ENCODE measurements at regions not wholly inside any gene's neighbourhood (a gene's known extent, or its start where the extent isn't known, plus 50 kb on each side); places are given as distances from the start of the nearest gene placed in this dataset.

DNA sequence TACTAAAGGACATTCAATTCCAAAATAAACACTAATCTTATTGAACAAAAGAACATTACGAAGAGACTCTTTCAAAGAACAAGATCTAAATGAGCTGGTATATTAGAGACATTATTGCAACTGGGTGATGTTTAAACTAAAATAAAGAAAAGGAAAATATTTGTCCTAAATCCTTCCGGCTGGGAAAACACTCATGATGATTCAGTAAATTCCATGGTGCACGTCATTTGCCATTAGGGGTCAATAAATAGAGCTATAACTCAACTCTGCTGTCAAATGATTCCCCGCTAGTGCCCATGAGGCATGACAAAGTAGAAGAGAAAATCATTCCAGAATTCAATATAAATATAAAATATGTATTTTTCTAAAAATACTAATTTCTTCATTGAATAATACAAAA, 565.5 kb upstream of the TUSC1 start:
- H3K4me1 ChIP-seq: no peaks in the 10 kb centered on the region
- H3K9me3 ChIP-seq: no peaks in the 10 kb centered on the region
- no peak overlapping the region for H3K4me3 ChIP-seq
- intact Hi-C loops (cut with DNase I; ENCODE audit: low total_unique reads): no loop called here
- no peaks in the 10 kb centered on the region for H3K36me3 ChIP-seq
- no peak for TF ChIP-seq POLR2AphosphoS5 (IDR thresholded peaks at IDR 0.05)
- TF ChIP-seq POLR2A (IDR thresholded peaks at IDR 0.05): no peak
- TF ChIP-seq, protein P1, sequence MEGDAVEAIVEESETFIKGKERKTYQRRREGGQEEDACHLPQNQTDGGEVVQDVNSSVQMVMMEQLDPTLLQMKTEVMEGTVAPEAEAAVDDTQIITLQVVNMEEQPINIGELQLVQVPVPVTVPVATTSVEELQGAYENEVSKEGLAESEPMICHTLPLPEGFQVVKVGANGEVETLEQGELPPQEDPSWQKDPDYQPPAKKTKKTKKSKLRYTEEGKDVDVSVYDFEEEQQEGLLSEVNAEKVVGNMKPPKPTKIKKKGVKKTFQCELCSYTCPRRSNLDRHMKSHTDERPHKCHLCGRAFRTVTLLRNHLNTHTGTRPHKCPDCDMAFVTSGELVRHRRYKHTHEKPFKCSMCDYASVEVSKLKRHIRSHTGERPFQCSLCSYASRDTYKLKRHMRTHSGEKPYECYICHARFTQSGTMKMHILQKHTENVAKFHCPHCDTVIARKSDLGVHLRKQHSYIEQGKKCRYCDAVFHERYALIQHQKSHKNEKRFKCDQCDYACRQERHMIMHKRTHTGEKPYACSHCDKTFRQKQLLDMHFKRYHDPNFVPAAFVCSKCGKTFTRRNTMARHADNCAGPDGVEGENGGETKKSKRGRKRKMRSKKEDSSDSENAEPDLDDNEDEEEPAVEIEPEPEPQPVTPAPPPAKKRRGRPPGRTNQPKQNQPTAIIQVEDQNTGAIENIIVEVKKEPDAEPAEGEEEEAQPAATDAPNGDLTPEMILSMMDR (IDR thresholded peaks at IDR 0.05): no peak
- H3K27ac ChIP-seq: no peak overlapping the region
- no peak for DNase-seq (ENCODE audit: low spot score in 2 of 2)
- no peaks in the 10 kb centered on the region for H3K27me3 ChIP-seq

DNA sequence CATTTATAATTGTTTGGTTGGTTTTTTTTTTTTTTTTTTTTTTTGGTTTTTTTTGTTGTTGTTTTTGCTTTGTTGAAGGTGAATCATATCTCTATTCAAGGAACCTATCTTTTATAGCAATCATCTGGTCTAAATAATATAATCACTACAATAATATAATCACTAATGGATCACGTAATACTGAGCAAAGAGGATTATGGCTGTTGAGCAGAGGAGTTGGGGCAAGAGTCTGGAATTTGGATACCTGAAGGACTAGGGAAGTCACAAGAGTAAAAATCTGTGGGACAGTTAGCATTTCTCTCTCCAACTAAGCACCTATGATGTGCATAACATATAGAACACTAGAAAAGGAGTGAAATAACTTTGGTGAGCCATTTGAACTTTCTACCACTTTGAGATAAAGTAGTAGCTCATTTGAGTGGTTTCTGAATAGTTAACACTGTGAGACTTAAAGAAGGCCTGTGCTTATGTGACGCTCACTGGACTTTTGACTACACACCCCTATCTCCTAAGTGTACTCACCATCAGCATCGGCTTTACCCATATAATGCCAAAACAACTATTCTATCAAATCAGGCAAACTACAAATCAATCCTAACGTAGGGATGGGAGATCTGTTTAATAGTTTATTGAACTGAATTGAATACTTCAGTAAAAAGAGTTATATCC, 564.9 kb upstream of the TUSC1 start:
- Histone ChIP-seq H3K36me3 (no peaks in the 10 kb centered on the region), H3K27ac (no peak overlapping the region), H3K4me1 (no peaks in the 10 kb centered on the region), H3K9me3 (no peaks in the 10 kb centered on the region), H3K27me3 (no peaks in the 10 kb centered on the region), H3K4me3 (no peak overlapping the region)
- no peak for DNase-seq (ENCODE audit: low spot score in 2 of 2)
- intact Hi-C loops (cut with DNase I; ENCODE audit: low total_unique reads): no loop called here
- no peak for TF ChIP-seq POLR2A (IDR thresholded peaks at IDR 0.05)
- TF ChIP-seq, protein P1 (IDR thresholded peaks at IDR 0.05): no peak
- no peak for TF ChIP-seq POLR2AphosphoS5 (IDR thresholded peaks at IDR 0.05)

DNA sequence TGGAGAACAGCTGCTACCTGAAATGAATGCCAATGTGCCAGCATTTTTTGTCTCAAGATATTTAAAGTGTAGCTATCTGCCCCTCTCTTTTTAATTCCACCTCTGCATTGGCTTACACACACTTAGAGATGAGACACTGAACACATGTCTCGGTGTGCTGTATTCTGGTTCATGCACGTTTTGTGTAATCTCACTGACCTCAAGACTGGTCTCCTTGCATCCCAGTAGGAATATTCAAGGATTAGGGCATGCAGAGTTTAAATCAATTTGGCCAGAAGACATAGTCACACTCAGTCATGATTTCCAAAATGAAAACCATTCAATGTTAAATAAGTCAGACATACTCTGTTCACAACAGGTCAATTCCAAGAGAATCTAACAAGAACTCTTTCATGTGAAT, 561.8 kb upstream of the TUSC1 start:
- Histone ChIP-seq H3K4me1 (no peaks in the 10 kb centered on the region), H3K4me3 (no peak overlapping the region), H3K9me3 (no peaks in the 10 kb centered on the region), H3K27ac (no peak overlapping the region), H3K27me3 (no peaks in the 10 kb centered on the region), H3K36me3 (no peaks in the 10 kb centered on the region)
- no peak for DNase-seq (ENCODE audit: low spot score in 2 of 2)
- intact Hi-C loops (cut with DNase I; ENCODE audit: low total_unique reads): no loop called here
- TF ChIP-seq POLR2AphosphoS5 (IDR thresholded peaks at IDR 0.05) (no peak), POLR2A (IDR thresholded peaks at IDR 0.05) (no peak)
- TF ChIP-seq, protein P1 (IDR thresholded peaks at IDR 0.05): no peak

DNA sequence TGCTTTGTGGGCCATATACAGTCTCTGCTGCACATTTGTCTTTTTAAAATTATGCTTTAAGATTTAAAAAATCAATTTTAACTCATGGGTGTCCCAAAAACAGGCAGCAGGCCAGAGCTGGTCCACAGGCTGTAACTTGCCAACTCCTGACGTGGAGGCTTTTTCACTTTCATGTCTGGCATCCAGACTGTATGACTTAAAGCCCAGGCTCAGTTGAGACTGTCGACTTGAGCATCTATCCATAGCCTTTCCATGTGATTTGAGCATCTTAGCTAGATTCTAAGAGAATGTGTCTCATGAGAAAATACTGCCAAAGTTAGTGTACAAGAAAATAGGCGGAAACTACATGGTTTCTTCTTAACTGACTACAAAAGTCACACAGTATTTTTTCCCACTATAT, 559.0 kb upstream of the TUSC1 start:
- no peak overlapping the region for H3K4me3 ChIP-seq
- H3K36me3 ChIP-seq: no peaks in the 10 kb centered on the region
- intact Hi-C loops (cut with DNase I; ENCODE audit: low total_unique reads): no loop called here

DNA sequence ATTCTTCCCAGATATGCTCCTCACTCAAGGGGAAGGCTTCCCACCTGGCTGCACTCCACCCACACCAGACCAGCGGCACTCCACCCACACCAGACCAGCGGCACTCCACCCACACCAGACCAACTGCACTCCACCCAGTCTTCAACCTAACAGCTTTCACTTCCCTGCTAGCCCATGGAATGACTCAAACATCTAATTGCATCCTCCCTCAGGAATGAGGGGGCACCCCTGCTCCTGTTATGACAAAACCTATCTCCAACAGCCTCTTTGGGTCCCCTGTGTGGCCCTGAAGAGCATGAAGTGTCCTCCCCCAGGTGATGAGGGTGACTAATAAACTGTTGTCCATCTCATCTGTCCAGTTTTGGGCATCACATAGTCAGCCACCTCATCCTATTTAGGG, 556.6 kb upstream of the TUSC1 start:
- intact Hi-C loops (cut with DNase I; ENCODE audit: low total_unique reads): no loop called here
- no peaks in the 10 kb centered on the region for H3K27me3 ChIP-seq
- no peak overlapping the region for H3K27ac ChIP-seq
- H3K36me3 ChIP-seq: no peaks in the 10 kb centered on the region
- H3K4me1 ChIP-seq: no peaks in the 10 kb centered on the region
- no peak overlapping the region for H3K4me3 ChIP-seq
- TF ChIP-seq POLR2AphosphoS5 (IDR thresholded peaks at IDR 0.05) (no peak), POLR2A (IDR thresholded peaks at IDR 0.05) (no peak)
- TF ChIP-seq, protein P1 (IDR thresholded peaks at IDR 0.05): no peak
- H3K9me3 ChIP-seq: no peaks in the 10 kb centered on the region
- no peak for DNase-seq (ENCODE audit: low spot score in 2 of 2)

More for the DNA sequence above, 559.0 kb upstream of the TUSC1 start:
- TF ChIP-seq, protein P1 (IDR thresholded peaks at IDR 0.05): no peak
- TF ChIP-seq POLR2AphosphoS5 (IDR thresholded peaks at IDR 0.05): no peak
- no peak for TF ChIP-seq POLR2A (IDR thresholded peaks at IDR 0.05)
- no peak for DNase-seq (ENCODE audit: low spot score in 2 of 2)
- Histone ChIP-seq H3K9me3 (no peaks in the 10 kb centered on the region), H3K27ac (no peak overlapping the region), H3K27me3 (no peaks in the 10 kb centered on the region), H3K4me1 (no peaks in the 10 kb centered on the region)

Measured in breast epithelium (tissue), 4 donors.